ENCODE measurements at regions not wholly inside any gene's neighbourhood (a gene's known extent, or its start where the extent isn't known, plus 50 kb on each side); places are given as distances from the start of the nearest gene placed in this dataset.
"Not testable (repeated sequence)": the region's sequence is repeated elsewhere in the genome, so short reads cannot be mapped to it uniquely, and the experiment has no call there.

- DNase-seq (ENCODE audit: extremely low read depth in 1 of 2, low read depth in 1 of 2): no peak
Measured at GRCh38 chr12:124159655-124160054, 135.2 kb upstream of the RFLNA start.

GRCh38 chr12:124160097-124160756 lies 134.7 kb upstream of the RFLNA start:
- DNase-seq (ENCODE audit: extremely low read depth in 1 of 2, low read depth in 1 of 2): no peak

GRCh38 chr12:124161402-124161801 lies 133.5 kb upstream of the RFLNA start:
- not testable (repeated sequence) for DNase-seq (ENCODE audit: extremely low read depth in 1 of 2, low read depth in 1 of 2)

- no peak for DNase-seq (ENCODE audit: extremely low read depth in 1 of 2, low read depth in 1 of 2)
Measured at GRCh38 chr12:124162151-124163110, 132.5 kb upstream of the RFLNA start.

- no peak for DNase-seq (ENCODE audit: extremely low read depth in 1 of 2, low read depth in 1 of 2)
Measured at GRCh38 chr12:124165695-124166094, 129.2 kb upstream of the RFLNA start.

- DNase-seq (ENCODE audit: extremely low read depth in 1 of 2, low read depth in 1 of 2): no peak
Measured at GRCh38 chr12:124167141-124167540, 127.8 kb upstream of the RFLNA start.

- no peak for DNase-seq (ENCODE audit: extremely low read depth in 1 of 2, low read depth in 1 of 2)
Measured at GRCh38 chr12:124168016-124168786, 126.7 kb upstream of the RFLNA start.

- DNase-seq (ENCODE audit: extremely low read depth in 1 of 2, low read depth in 1 of 2): no peak
Measured at GRCh38 chr12:124169577-124170284, 125.2 kb upstream of the RFLNA start.

- DNase-seq (ENCODE audit: extremely low read depth in 1 of 2, low read depth in 1 of 2): no peak
Measured at GRCh38 chr12:124170760-124171159, 124.1 kb upstream of the RFLNA start.

GRCh38 chr12:124171231-124171979 lies 123.5 kb upstream of the RFLNA start:
- no peak for DNase-seq (ENCODE audit: extremely low read depth in 1 of 2, low read depth in 1 of 2)

- no peak for DNase-seq (ENCODE audit: extremely low read depth in 1 of 2, low read depth in 1 of 2)
Measured at GRCh38 chr12:124172636-124173035, 122.3 kb upstream of the RFLNA start.

- no peak for DNase-seq (ENCODE audit: extremely low read depth in 1 of 2, low read depth in 1 of 2)
Measured at GRCh38 chr12:124173692-124174091, 121.2 kb upstream of the RFLNA start.

GRCh38 chr12:124174451-124175348 lies 120.2 kb upstream of the RFLNA start:
- no peak for DNase-seq (ENCODE audit: extremely low read depth in 1 of 2, low read depth in 1 of 2)

- no peak for DNase-seq (ENCODE audit: extremely low read depth in 1 of 2, low read depth in 1 of 2)
Measured at GRCh38 chr12:124175704-124176103, 119.2 kb upstream of the RFLNA start.

GRCh38 chr12:124177276-124177950 lies 117.5 kb upstream of the RFLNA start:
- no peak for DNase-seq (ENCODE audit: extremely low read depth in 1 of 2, low read depth in 1 of 2)

GRCh38 chr12:124177951-124178316 lies 117.0 kb upstream of the RFLNA start:
- no peak for DNase-seq (ENCODE audit: extremely low read depth in 1 of 2, low read depth in 1 of 2)

- DNase-seq (ENCODE audit: extremely low read depth in 1 of 2, low read depth in 1 of 2): no peak
Measured at GRCh38 chr12:124179936-124180607, 114.8 kb upstream of the RFLNA start.

GRCh38 chr12:124183172-124183571 lies 111.7 kb upstream of the RFLNA start:
- DNase-seq (ENCODE audit: extremely low read depth in 1 of 2, low read depth in 1 of 2): no peak
